CD14-positive monocyte (primary cell): ENCODE measurements at regions not wholly inside any gene's neighbourhood (a gene's known extent, or its start where the extent isn't known, plus 50 kb on each side); places are given as distances from the start of the nearest gene placed in this dataset.

Source experiments
- DNase-seq, 3 donors: peaks; one replicate each; pipeline ENCODE4 v3.0.0-alpha.2; 2011 to 2022
- H2AFZ ChIP-seq: 2 replicates; pipeline ENCODE4 v1.6.0; 2012; ENCODE audit warnings: mild to moderate bottlenecking, low read depth, low read length, inconsistent platforms; ENCODE audit not compliant: insufficient read depth, poor library complexity, severe bottlenecking
- H3K27ac ChIP-seq, 2 donors: 1 replicate in 1 of 2; 2 replicates in 1 of 2; pipeline ENCODE4 v1.5.1; 2012 to 2013; ENCODE audit warnings: low read length in 2 of 2, control low read depth in 1 of 2, inconsistent platforms in 1 of 2, low read depth in 1 of 2, mild to moderate bottlenecking in 1 of 2
- H3K27me3 ChIP-seq, 2 donors: one replicate each; pipeline versions ENCODE4 v1.6.0 to v1.6.1; 2011 to 2013; ENCODE audit warnings: low read length in 2 of 2; ENCODE audit not compliant: control insufficient read depth in 2 of 2, insufficient read depth in 2 of 2
- H3K36me3 ChIP-seq, 2 donors: replicated peaks in 1 of 2; 1 replicate in 1 of 2; 2 replicates in 1 of 2; pipeline versions ENCODE4 v1.5.1 to v1.6.1; 2012 to 2013; ENCODE audit warnings: low read length in 2 of 2, control low read depth in 1 of 2, inconsistent platforms in 1 of 2, mild to moderate bottlenecking in 1 of 2; ENCODE audit not compliant: insufficient read depth in 2 of 2, control insufficient read depth in 1 of 2
- H3K4me1 ChIP-seq, 2 donors: 1 replicate in 1 of 2; 2 replicates in 1 of 2; pipeline versions ENCODE4 v1.5.1 to v1.6.1; 2012 to 2013; ENCODE audit warnings: low read length in 2 of 2, control low read depth in 1 of 2, inconsistent platforms in 1 of 2, mild to moderate bottlenecking in 1 of 2, moderate library complexity in 1 of 2; ENCODE audit not compliant: insufficient read depth in 2 of 2, control insufficient read depth in 1 of 2
- H3K4me2 ChIP-seq: replicated peaks from 2 replicates; pipeline ENCODE3; 2012; ENCODE audit warnings: low read length, moderate library complexity, mild to moderate bottlenecking; ENCODE audit not compliant: poor library complexity, severe bottlenecking; ENCODE audit errors: extremely low read depth
- H3K4me3 ChIP-seq, 3 experiments: fragments of 200-600 bp in 1 of 3; sonication (generic) in 1 of 3; replicated peaks in 1 of 3; 1 replicate in 2 of 3; 2 replicates in 1 of 3; pipeline ENCODE4 v1.5.1; 2011 to 2013; ENCODE audit warnings: low read length in 3 of 3, mild to moderate bottlenecking in 3 of 3, control low read depth in 2 of 3, low read depth in 2 of 3, inconsistent platforms in 1 of 3, moderate library complexity in 1 of 3
- H3K79me2 ChIP-seq: 2 replicates; pipeline ENCODE4 v1.6.0; 2012; ENCODE audit warnings: mild to moderate bottlenecking, control low read depth, inconsistent platforms, low read length, moderate library complexity; ENCODE audit not compliant: insufficient read depth
- H3K9ac ChIP-seq: 2 replicates; pipeline ENCODE4 v1.6.0; 2017; ENCODE audit warnings: low read length, mild to moderate bottlenecking; ENCODE audit not compliant: insufficient read depth, poor library complexity, severe bottlenecking
- H3K9me3 ChIP-seq, 2 donors: replicated peaks in 1 of 2; 1 replicate in 1 of 2; 2 replicates in 1 of 2; pipeline versions ENCODE4 v1.5.1 to v1.6.1; 2012 to 2013; ENCODE audit warnings: low read length in 2 of 2, control low read depth in 1 of 2; ENCODE audit not compliant: control insufficient read depth in 1 of 2, insufficient read depth in 1 of 2
- H4K20me1 ChIP-seq: 2 replicates; pipeline ENCODE4 v1.6.0; 2012; ENCODE audit warnings: mild to moderate bottlenecking, low read length, control low read depth, moderate library complexity; ENCODE audit not compliant: insufficient read depth
- H3K27ac Mint-ChIP-seq, 7 donors: one replicate each; pipeline ENCODE4 v1.8.0; 2020; ENCODE audit warnings: mild to moderate bottlenecking in 7 of 7, mixed read lengths in 7 of 7, moderate library complexity in 6 of 7, inconsistent platforms in 2 of 7
- H3K27me3 Mint-ChIP-seq, 3 donors: one replicate each; pipeline ENCODE4 v1.8.0; 2021 to 2022; ENCODE audit warnings: low read depth in 3 of 3, mild to moderate bottlenecking in 3 of 3, mixed read lengths in 3 of 3, moderate library complexity in 3 of 3, inconsistent platforms in 1 of 3
- H3K36me3 Mint-ChIP-seq, 2 donors: one replicate each; pipeline ENCODE4 v1.8.0; 2020; ENCODE audit warnings: mixed read lengths in 2 of 2, inconsistent platforms in 1 of 2, mild to moderate bottlenecking in 1 of 2
- H3K4me1 Mint-ChIP-seq: one replicate; pipeline ENCODE4 v1.8.0; 2020; ENCODE audit warnings: mild to moderate bottlenecking, mixed read lengths
- H3K4me3 Mint-ChIP-seq, 2 donors: one replicate each; pipeline ENCODE4 v1.8.0; 2020; ENCODE audit warnings: mild to moderate bottlenecking in 2 of 2, mixed read lengths in 2 of 2, moderate library complexity in 1 of 2
- H3K9me3 Mint-ChIP-seq, 7 donors: one replicate each; pipeline ENCODE4 v1.8.0; 2020 to 2022; ENCODE audit warnings: mixed read lengths in 7 of 7, mild to moderate bottlenecking in 6 of 7, moderate library complexity in 6 of 7, inconsistent platforms in 2 of 7
- CTCF ChIP-seq: fragments of 200-600 bp; IDR thresholded peaks from one replicate; pipeline ENCODE4 v1.8.0; 2022; ENCODE audit warnings: antibody characterized with exemption, mild to moderate bottlenecking
- WGBS: methylation state at CpG from one replicate; pipeline ENCODE4 v1.1.5; 2013; ENCODE audit warnings: missing lambda C conversion rate; ENCODE audit not compliant: insufficient coverage; 5-methylcytosine and 5-hydroxymethylcytosine counted together
- intact Hi-C, 2 donors: fragments of 100-400 bp; cut with micrococcal nuclease; formaldehyde crosslinking; loops; one replicate each; pipeline versions ENCODE4 v1.15.0 to v1.15.1; 2023

GRCh38 chr11:80048513-80048912, 607.7 kb upstream of the TENM4 start:
- H3K36me3 Mint-ChIP-seq: no peaks in the 10 kb centered on the region
- H3K36me3 ChIP-seq: no peaks in the 10 kb centered on the region
- H3K27me3 Mint-ChIP-seq: peaks cover 0 to 2% (median 0%) of the 10 kb centered on the region in 3 donors
- intact Hi-C loops: no loop called here
- H3K4me1 ChIP-seq: no peaks in the 10 kb centered on the region
- no peaks in the 10 kb centered on the region for H3K79me2 ChIP-seq
- no peak overlapping the region for H3K4me3 Mint-ChIP-seq
- H3K9me3 ChIP-seq: no peaks in the 10 kb centered on the region
- H3K27me3 ChIP-seq: no peaks in the 10 kb centered on the region
- DNase-seq: no peak
- H3K9me3 Mint-ChIP-seq: peaks cover 0 to 9% (median 2%) of the 10 kb centered on the region in 7 donors
- H3K9ac ChIP-seq: no peak overlapping the region
- H3K4me2 ChIP-seq: no peak overlapping the region
- WGBS: no CpG with 5 or more reads among the region's 1 CpG
- H3K4me3 ChIP-seq: no peak overlapping the region
- no peak overlapping the region for H3K27ac ChIP-seq
- no peaks in the 10 kb centered on the region for H3K4me1 Mint-ChIP-seq
- H4K20me1 ChIP-seq: no peaks in the 10 kb centered on the region
- no peak for TF ChIP-seq CTCF
- H2AFZ ChIP-seq: no peak overlapping the region
- no peak overlapping the region for H3K27ac Mint-ChIP-seq

DNA sequence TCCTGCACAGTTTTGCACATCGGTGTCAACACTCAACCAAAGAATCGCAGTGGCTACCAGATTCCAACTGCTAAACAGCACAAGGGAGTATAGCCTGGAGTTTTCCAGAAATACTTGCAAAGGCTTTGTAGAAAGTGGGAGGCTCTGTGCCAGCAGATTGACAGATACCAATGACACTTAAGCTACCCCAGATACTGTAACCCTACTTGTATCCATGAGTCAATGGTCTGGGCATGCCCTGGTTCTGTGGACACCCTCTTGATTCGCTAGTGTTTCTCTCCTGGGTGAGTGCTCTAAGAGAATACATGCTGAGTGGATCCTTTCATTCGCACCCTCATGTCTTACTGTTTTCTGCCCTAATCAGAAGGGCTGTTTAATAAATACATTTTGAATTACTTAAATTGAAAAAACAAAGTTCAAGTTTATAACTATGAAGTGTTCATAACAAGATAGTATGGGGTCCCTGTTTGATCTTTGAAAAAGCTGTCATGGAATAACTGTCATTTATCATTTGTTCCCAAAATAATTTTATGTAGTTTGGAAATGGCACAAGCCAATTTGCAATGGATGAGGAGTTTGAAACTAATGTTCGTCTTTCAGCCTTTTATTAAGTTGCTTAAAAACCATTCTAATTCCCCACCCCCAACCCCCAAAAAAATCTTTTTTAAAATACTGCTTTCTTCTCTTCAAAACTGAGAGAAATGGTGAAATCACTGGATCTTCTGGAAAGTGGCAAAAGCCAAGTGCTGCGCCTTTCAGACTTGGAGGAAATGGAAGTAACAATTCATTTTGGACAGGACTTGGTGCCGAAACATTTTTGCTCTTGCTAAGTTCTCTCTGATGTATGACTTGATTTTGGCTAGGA, 600.5 kb upstream of the TENM4 start:
- Histone ChIP-seq H3K36me3 (no peaks in the 10 kb centered on the region), H3K9ac (no peak overlapping the region), H4K20me1 (no peaks in the 10 kb centered on the region), H3K4me2 (no peak overlapping the region), H3K4me1 (no peaks in the 10 kb centered on the region), H3K9me3 (no peaks in the 10 kb centered on the region), H3K27me3 (no peaks in the 10 kb centered on the region), H3K27ac (no peak overlapping the region), H3K4me3 (no peak overlapping the region), H2AFZ (no peak overlapping the region), H3K79me2 (no peaks in the 10 kb centered on the region)
- intact Hi-C loops: no loop called here
- Mint-ChIP-seq H3K4me1 (no peaks in the 10 kb centered on the region), H3K27ac (no peak overlapping the region), H3K36me3 (no peaks in the 10 kb centered on the region), H3K27me3 (peaks cover 0 to 3% (median 0%) of the 10 kb centered on the region in 3 donors), H3K4me3 (no peak overlapping the region), H3K9me3 (peaks cover 0 to 7% (median 0%) of the 10 kb centered on the region in 7 donors)
- DNase-seq: no peak
- 40% methylated on average over 1 of the region's 7 CpGs for WGBS
- TF ChIP-seq CTCF: no peak
